ENCODE measurements at regions not wholly inside any gene's neighbourhood (a gene's known extent, or its start where the extent isn't known, plus 50 kb on each side); places are given as distances from the start of the nearest gene placed in this dataset.
"Not testable (repeated sequence)": the region's sequence is repeated elsewhere in the genome, so short reads cannot be mapped to it uniquely, and the experiment has no call there.

- Histone ChIP-seq H3K4me3 (no peak overlapping the region), H3K9me3 (no peaks in the 10 kb centered on the region), H3K4me1 (no peaks in the 10 kb centered on the region), H3K36me3 (no peaks in the 10 kb centered on the region), H3K27ac (no peak overlapping the region), H3K27me3 (no peaks in the 10 kb centered on the region)
- TF ChIP-seq POLR2A (IDR thresholded peaks at IDR 0.05) (no peak), POLR2AphosphoS5 (IDR thresholded peaks at IDR 0.05) (no peak), EP300 (IDR thresholded peaks at IDR 0.05; ENCODE audit: low read depth) (no peak)
- TF ChIP-seq, protein P1, sequence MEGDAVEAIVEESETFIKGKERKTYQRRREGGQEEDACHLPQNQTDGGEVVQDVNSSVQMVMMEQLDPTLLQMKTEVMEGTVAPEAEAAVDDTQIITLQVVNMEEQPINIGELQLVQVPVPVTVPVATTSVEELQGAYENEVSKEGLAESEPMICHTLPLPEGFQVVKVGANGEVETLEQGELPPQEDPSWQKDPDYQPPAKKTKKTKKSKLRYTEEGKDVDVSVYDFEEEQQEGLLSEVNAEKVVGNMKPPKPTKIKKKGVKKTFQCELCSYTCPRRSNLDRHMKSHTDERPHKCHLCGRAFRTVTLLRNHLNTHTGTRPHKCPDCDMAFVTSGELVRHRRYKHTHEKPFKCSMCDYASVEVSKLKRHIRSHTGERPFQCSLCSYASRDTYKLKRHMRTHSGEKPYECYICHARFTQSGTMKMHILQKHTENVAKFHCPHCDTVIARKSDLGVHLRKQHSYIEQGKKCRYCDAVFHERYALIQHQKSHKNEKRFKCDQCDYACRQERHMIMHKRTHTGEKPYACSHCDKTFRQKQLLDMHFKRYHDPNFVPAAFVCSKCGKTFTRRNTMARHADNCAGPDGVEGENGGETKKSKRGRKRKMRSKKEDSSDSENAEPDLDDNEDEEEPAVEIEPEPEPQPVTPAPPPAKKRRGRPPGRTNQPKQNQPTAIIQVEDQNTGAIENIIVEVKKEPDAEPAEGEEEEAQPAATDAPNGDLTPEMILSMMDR (IDR thresholded peaks at IDR 0.05), result no peak
- in situ Hi-C loops (cut with MboI; ENCODE audit: low pct_ligation_motif_present in 1 of 4, low pct_unique_long_range_greater_than_20kb in 1 of 4, low sequenced_read_pairs in 3 of 4), result no loop called here
- intact Hi-C loops (cut with DNase I; ENCODE audit: low total_unique reads), result no loop called here
- no peak for DNase-seq
- WGBS, 2 donors (ENCODE audit: low coverage in 1 of 2), result 77 to 80% methylated on average over 3 of the region's 3 CpGs
These were observed 258.2 kb downstream of the IKZF2 start for GRCh38 chr2:212893216-212893615.

DNA sequence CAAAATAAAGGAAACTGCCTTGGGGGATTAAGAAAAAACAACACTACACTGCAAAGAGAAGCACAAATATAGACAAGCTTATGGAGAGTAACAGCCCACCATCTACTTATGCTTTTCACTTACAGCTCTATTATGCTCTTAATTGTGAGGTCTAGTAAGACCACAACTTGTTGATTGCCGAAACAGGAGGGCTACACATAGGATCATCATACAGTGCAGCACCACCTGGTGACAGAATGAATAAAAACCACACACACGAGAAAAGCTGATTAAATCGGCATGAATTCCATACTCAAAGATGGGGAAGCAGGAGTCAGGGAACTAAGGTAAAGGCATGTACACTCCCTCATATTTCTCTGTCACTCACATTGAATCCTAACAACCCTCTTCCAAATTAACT lies 259.2 kb downstream of the IKZF2 start:
- Histone ChIP-seq H3K9me3 (no peaks in the 10 kb centered on the region), H3K4me1 (no peaks in the 10 kb centered on the region), H3K4me3 (no peak overlapping the region), H3K36me3 (no peaks in the 10 kb centered on the region), H3K27ac (no peak overlapping the region), H3K27me3 (no peaks in the 10 kb centered on the region)
- TF ChIP-seq EP300 (IDR thresholded peaks at IDR 0.05; ENCODE audit: low read depth), result no peak
- TF ChIP-seq POLR2A (IDR thresholded peaks at IDR 0.05), result no peak
- TF ChIP-seq POLR2AphosphoS5 (IDR thresholded peaks at IDR 0.05), result no peak
- TF ChIP-seq, protein P1 (IDR thresholded peaks at IDR 0.05), result no peak
- intact Hi-C loops (cut with DNase I; ENCODE audit: low total_unique reads), result no loop called here
- in situ Hi-C loops (cut with MboI; ENCODE audit: low pct_ligation_motif_present in 1 of 4, low pct_unique_long_range_greater_than_20kb in 1 of 4, low sequenced_read_pairs in 3 of 4), result no loop called here
- WGBS, 2 donors (ENCODE audit: low coverage in 1 of 2), result 20 to 61% methylated on average over 1 to 3 of the region's 3 CpGs
- no peak for DNase-seq

GRCh38 chr2:212891580-212891979 lies 259.8 kb downstream of the IKZF2 start:
- H3K27ac ChIP-seq, result no peak overlapping the region
- TF ChIP-seq, protein P1 (IDR thresholded peaks at IDR 0.05), result no peak
- no peak for TF ChIP-seq EP300 (IDR thresholded peaks at IDR 0.05; ENCODE audit: low read depth)
- TF ChIP-seq POLR2A (IDR thresholded peaks at IDR 0.05), result no peak
- no peaks in the 10 kb centered on the region for H3K36me3 ChIP-seq
- no peak for DNase-seq
- no peaks in the 10 kb centered on the region for H3K9me3 ChIP-seq
- intact Hi-C loops (cut with DNase I; ENCODE audit: low total_unique reads) (no loop called here), in situ Hi-C loops (cut with MboI; ENCODE audit: low pct_ligation_motif_present in 1 of 4, low pct_unique_long_range_greater_than_20kb in 1 of 4, low sequenced_read_pairs in 3 of 4) (no loop called here)
- H3K4me1 ChIP-seq, result no peaks in the 10 kb centered on the region
- H3K27me3 ChIP-seq, result no peaks in the 10 kb centered on the region
- no peak overlapping the region for H3K4me3 ChIP-seq
- 85 to 90% methylated on average over 2 of the region's 2 CpGs for WGBS, 2 donors (ENCODE audit: low coverage in 1 of 2)

- TF ChIP-seq POLR2AphosphoS5 (IDR thresholded peaks at IDR 0.05), result no peak
- no peak for TF ChIP-seq POLR2A (IDR thresholded peaks at IDR 0.05)
- TF ChIP-seq, protein P1 (IDR thresholded peaks at IDR 0.05), result no peak
- TF ChIP-seq EP300 (IDR thresholded peaks at IDR 0.05; ENCODE audit: low read depth), result no peak
- 39% methylated on average over 2 of the region's 2 CpGs for WGBS, 2 donors (ENCODE audit: low coverage in 1 of 2)
- H3K9me3 ChIP-seq, result no peaks in the 10 kb centered on the region
- in situ Hi-C loops (cut with MboI; ENCODE audit: low pct_ligation_motif_present in 1 of 4, low pct_unique_long_range_greater_than_20kb in 1 of 4, low sequenced_read_pairs in 3 of 4) (no loop called here), intact Hi-C loops (cut with DNase I; ENCODE audit: low total_unique reads) (no loop called here)
- no peak overlapping the region for H3K27ac ChIP-seq
- DNase-seq, result no peak
- no peaks in the 10 kb centered on the region for H3K36me3 ChIP-seq
- H3K27me3 ChIP-seq, result no peaks in the 10 kb centered on the region
- H3K4me1 ChIP-seq, result no peaks in the 10 kb centered on the region
- H3K4me3 ChIP-seq, result no peak overlapping the region
These were observed 268.8 kb downstream of the IKZF2 start for GRCh38 chr2:212882626-212883025.

- H3K36me3 ChIP-seq; H3K27ac ChIP-seq; H3K27me3 ChIP-seq; H3K9me3 ChIP-seq; DNase-seq; in situ Hi-C loops (cut with MboI; ENCODE audit: low pct_ligation_motif_present in 1 of 4, low pct_unique_long_range_greater_than_20kb in 1 of 4, low sequenced_read_pairs in 3 of 4); H3K4me1 ChIP-seq; intact Hi-C loops (cut with DNase I; ENCODE audit: low total_unique reads); H3K4me3 ChIP-seq: not testable (repeated sequence)
- WGBS, 2 donors (ENCODE audit: low coverage in 1 of 2), result 86 to 98% methylated on average over 6 of the region's 6 CpGs
These were observed 274.9 kb downstream of the IKZF2 start for GRCh38 chr2:212876556-212876955.

GRCh38 chr2:212875950-212876349 lies 275.5 kb downstream of the IKZF2 start:
- H3K27me3 ChIP-seq; H3K4me3 ChIP-seq; intact Hi-C loops (cut with DNase I; ENCODE audit: low total_unique reads); DNase-seq; H3K4me1 ChIP-seq; H3K36me3 ChIP-seq; H3K27ac ChIP-seq; in situ Hi-C loops (cut with MboI; ENCODE audit: low pct_ligation_motif_present in 1 of 4, low pct_unique_long_range_greater_than_20kb in 1 of 4, low sequenced_read_pairs in 3 of 4); H3K9me3 ChIP-seq: not testable (repeated sequence)
- WGBS, 2 donors (ENCODE audit: low coverage in 1 of 2), result 74% methylated on average over 5 of the region's 5 CpGs; no CpG with 5 or more reads in 1 of the 2 donors

Measured in transverse colon (tissue), 4 donors.